ENCODE measurements at regions not wholly inside any gene's neighbourhood (a gene's known extent, or its start where the extent isn't known, plus 50 kb on each side); places are given as distances from the start of the nearest gene placed in this dataset.

DNA sequence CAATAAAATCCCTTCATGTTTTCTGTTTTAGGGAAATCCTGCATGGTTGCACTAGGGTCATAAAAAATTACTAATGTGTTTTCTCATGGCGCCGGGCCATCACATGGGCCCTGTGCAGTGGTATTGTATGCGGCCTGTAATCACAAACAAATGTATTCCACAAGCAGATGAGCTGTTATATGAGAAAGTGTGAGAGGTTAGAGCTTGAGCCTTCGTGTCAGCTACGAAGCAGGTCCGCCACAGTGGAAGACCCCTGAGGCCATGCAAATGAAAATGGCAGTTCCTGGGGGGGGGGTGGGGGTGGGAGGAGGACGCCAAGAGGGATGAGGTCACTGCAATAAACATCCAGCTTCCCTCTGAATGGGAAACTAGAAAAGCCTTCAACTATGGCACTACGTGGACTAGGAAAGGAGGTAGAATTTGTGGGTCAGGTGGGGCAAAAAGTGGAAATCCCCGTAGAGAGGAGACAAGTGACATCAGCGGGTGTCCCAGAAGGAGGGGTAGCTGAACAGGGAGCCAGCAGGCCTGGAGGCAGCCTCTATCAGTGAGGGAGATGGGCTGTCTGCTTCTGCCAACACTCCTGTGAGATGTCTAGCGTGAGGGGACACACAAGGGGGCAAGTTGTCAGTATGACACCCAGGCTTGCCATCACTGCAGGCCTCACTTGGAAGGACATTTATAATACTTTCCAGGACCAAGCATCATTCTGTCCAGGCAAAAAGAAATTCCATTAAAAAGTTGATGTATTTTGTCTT lies 130.3 kb upstream of the CTAGE1 start:
- TF ChIP-seq CTCF (IDR thresholded peaks at IDR 0.05) (no peak), POLR2A (IDR thresholded peaks at IDR 0.05) (no peak)
